ENCODE measurements at regions not wholly inside any gene's neighbourhood (a gene's known extent, or its start where the extent isn't known, plus 50 kb on each side); places are given as distances from the start of the nearest gene placed in this dataset.
A peak's percentile ranks its signal among the peaks of the same experiment; 100 is the strongest.

GRCh38 chr13:53150568-53150967 is 122.0 kb downstream of the OLFM4 start:
- DNase-seq, result no peak

- DNase-seq, result peak; percentile 74 to 94 (median 77)
Observed at GRCh38 chr13:53151336-53152056, 122.9 kb downstream of the OLFM4 start.

GRCh38 chr13:53152057-53152421 is 123.4 kb downstream of the OLFM4 start:
- DNase-seq, result no peak

GRCh38 chr13:53158201-53158600 is 129.6 kb downstream of the OLFM4 start:
- no peak for DNase-seq

- peak; percentile 29 to 73 (median 70) for DNase-seq
Observed at GRCh38 chr13:53159431-53159830, 130.8 kb downstream of the OLFM4 start.

DNA sequence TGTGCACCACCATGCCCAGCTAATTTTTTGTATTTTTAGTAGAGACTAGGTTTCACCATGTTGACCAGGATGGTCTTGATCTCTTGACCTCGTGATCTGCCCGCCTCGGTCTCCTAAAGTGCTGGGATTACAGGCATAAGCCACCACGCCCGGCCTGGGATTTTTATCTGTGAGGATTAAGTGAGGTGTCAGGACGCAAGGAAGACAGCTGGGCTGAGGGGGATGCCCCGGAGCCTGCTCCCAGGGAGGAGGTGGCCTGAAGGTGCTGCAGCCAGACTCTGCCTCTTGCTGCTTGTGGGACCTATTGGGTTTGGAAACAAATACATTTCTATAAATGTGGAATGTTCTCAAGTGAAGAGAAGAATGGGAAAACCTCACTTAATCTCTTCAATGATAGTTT is 131.6 kb downstream of the OLFM4 start:
- no peak for DNase-seq

DNA sequence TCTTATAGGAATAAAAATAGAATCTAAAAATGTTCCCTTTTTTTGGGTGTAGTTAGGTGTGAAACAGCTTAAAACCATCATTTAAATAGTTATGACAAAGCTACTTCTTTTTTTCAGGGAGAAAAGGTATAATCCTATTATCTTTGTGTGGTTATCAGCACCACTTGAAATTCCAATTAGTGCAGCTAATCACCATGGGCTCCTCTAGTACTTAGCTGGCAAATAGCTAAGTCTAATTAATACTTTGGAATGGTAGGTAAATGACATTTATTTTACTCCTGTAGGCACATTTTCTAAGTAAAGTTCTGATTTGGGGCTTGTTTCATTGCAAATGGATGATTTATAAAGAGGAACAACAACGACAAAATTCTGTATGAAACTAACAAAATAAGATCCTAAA is 132.6 kb downstream of the OLFM4 start:
- no peak for DNase-seq

DNA sequence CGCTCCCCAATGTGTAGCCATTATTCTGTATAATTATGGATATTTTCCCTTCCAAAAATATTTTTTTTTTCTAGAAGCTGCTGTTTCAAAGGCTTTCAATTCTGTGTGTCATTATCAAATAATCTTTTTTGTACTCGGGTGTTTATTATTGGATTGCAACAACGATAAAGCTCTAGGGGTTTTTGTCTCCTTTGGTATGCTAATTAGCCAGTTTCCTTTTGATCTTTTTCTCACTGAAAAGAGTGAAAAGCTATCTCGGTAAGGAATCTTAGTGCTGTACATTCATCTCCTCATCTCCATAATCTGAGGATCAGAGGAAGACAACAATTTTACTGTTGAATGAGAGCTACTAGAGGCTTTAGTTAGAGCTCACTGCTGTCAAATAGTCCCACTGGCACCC is 136.6 kb downstream of the OLFM4 start:
- DNase-seq, result no peak

- peak in 2 of 3 experiments; percentile 86 to 98 for DNase-seq
Observed at GRCh38 chr13:53167561-53167960, 138.9 kb downstream of the OLFM4 start.

DNA sequence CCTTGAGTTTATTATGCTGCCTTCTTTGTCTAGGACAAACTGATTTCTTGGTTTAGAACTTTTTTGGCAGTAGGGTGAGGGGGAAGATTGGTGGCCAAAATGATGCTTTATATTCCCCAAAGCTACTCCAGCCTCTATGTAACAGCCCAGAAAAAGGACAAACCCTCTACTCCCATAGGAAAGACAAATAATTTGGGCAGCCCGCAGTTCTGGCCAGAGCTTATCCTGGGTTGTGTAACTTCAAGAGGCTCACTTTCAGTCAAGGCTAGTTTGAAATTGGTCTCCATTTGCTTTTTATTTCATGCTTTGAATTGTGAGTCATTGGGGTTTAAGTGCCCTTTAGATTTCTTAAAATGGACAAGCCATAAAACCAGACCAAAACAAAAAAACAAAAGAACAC is 142.3 kb downstream of the OLFM4 start:
- DNase-seq, result no peak

DNA sequence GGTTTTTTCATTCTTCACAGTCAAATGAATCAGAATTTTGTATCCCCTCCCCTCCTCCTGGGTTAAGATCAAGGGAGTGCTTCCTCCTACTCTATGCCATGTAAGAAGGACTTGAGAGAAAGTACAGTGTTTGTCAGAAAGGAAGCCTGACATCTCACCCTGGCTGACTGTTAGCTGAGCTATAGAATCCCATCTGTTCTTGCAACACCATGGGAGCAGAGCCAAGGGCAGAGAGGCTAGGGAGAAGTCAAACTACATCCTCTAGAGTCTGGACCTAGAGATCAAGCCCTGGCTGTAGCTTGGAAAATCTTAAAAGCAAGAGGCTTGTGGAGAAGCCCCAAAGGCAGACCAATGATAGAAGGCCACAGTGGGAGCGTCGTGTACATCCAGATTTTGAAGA is 145.9 kb downstream of the OLFM4 start:
- no peak for DNase-seq

- no peak for DNase-seq
Observed at GRCh38 chr13:53180684-53181083, 152.1 kb downstream of the OLFM4 start.

- no peak for DNase-seq
Observed at GRCh38 chr13:53182724-53183123, 154.1 kb downstream of the OLFM4 start.

GRCh38 chr13:53188120-53188519 is 159.5 kb downstream of the OLFM4 start:
- DNase-seq, result no peak

GRCh38 chr13:53189162-53189561 is 160.5 kb downstream of the OLFM4 start:
- peak in 1 of 3 experiments; percentile 61 for DNase-seq

DNA sequence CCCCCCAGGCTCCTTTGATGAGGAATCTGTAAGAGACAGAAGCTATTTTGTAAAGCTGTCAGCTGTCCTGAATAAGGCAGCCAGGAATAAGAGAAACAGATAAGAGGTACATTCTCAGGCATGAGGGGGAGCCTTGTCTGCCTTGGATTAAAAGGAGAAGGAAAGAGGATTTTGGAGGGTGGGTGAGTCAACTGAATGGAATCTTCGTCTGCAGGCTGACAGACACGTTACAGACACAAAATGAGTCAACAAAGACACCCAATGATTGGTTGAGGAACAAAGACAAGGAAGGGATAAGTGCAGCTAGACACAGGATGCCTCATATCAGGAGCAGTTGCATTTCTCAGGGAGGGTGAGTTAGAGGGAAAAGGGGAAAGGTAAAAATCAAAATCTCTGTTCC is 162.5 kb downstream of the OLFM4 start:
- DNase-seq, result no peak

DNA sequence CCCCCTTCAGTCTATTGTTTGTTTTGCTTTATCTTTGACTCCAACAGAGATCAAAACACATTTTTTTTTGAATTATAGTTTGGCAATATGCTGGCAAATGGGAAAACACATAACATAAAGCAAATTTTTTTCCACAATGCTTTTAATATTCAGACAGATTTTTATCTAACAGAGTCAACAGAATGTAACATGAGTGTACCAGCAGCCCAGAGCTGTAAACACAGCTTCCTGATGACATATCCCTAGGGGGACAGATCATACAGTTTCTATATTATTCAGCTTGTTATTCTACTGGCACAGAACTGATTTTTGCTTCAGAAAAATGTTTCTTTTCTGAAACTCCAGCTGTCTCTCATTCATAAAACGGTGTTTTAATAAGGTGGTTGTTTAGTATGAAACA is 168.8 kb downstream of the OLFM4 start:
- peak in 1 of 3 experiments; percentile 68 for DNase-seq

DNA sequence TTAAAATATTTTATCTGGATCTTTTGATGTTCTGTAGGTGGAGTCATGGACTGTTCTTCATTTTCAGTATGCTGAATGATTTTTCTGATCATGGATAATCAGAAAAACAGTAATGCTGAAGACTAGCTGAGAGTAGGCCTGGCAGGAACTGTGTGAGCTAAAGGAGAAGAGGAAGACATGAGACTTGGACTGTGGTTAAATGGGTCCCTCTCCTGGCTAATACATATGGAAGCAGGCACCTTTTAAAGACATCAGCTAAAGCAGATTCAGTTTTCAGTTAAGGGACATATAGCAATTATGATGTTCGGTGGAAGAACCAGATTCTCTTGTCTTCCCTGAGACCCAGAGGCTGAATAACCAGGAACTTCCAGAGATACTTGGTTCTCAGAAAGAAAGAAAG is 169.4 kb downstream of the OLFM4 start:
- peak in 2 of 3 experiments; percentile 54 to 86 for DNase-seq

GRCh38 chr13:53198736-53199135 is 170.1 kb downstream of the OLFM4 start:
- peak in 2 of 3 experiments; percentile 76 to 95 for DNase-seq

DNA sequence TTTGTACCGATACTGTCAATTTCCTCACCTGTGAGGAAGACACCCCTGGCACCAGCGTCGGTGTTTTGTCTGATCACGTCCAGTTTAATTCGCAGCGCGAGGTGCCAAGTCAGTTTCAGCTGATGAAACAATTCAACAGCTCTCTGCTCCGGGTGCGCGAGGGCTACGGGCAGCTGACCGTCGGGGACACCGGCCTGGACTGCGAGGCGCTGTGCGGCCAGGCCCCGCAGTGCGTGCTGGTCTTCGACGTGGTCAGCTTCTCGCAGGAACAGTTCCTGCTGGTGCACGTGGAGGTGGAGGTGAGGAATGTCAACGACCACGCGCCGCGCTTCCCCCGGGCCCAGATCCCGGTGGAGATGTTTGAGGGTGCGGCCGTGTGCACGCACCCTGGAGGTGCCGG is 171.5 kb downstream of the OLFM4 start:
- DNase-seq, result no peak

DNA sequence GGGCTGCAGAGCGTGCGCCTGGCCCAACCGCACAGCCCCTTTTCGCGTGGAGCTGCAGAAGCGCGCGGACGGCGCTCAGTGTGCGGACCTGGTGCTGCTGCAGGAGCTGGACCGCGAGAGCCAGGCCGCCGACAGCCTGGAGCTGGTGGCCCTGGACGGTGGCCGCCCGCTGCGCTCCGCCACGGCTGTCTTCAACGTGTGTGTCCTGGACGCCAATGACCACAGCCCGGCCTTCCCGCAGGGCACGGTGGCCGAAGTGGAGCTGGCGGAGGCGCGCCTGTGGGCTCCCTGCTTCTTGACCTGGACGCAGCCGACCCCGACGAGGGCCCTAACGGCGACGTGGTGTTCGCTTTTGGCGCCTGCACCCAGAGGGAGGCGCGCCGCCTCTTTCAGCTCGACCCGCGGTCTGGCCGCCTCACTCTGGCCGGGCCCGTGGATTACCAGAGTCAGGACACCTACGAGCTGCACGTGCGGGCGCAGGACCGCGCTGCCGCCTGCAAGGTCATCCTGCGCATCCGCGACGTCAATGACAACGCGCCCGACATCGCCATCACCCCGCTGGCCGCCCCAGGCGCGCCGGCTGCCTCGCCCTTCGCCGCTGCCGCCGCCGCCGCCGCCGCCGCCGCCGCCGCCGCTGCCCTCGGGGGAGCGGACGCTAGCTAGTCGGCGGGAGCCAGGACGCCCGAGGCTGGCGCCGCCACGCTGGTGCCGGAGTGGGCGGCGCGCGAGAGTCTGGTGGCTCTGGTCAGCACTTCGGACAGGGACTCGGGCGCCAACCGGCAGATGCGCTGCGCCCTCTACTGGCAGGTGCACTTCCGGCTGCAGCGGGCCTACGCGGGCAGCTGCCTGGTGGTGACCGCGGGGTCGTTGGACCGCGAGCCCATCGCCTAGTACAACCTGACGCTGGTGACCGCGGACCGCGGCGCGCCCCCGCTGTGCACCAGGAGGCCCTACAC is 172.2 kb downstream of the OLFM4 start:
- DNase-seq, result peak in 1 of 3 experiments; percentile 49

- DNase-seq, result no peak
Observed at GRCh38 chr13:53201454-53202225, 173.0 kb downstream of the OLFM4 start.

- no peak for DNase-seq
Observed at GRCh38 chr13:53204598-53204997, 176.0 kb downstream of the OLFM4 start.

All from NCI-H1417 (cell line).